DMS53 treated with DMSO at 0.1 percent for 48 hours (cell line): ENCODE measurements at regions not wholly inside any gene's neighbourhood (a gene's known extent, or its start where the extent isn't known, plus 50 kb on each side); places are given as distances from the start of the nearest gene placed in this dataset.

Source experiments
- DNase-seq: peaks from one replicate; lab custom pipeline; 2025; ENCODE audit not compliant: unreplicated experiment; lab: John Stamatoyannopoulos, UW

GRCh38 chr4:183563874-183564273 is 59.0 kb downstream of the ING2 start:
- DNase-seq: no peak

- DNase-seq: peak; percentile 42
These were observed 66.6 kb downstream of the ING2 start for GRCh38 chr4:183571350-183571941.

GRCh38 chr4:183576701-183577404 is 72.0 kb downstream of the ING2 start:
- DNase-seq: no peak

- no peak for DNase-seq
These were observed 75.5 kb downstream of the ING2 start for GRCh38 chr4:183580370-183580769.

GRCh38 chr4:183580849-183581248 is 76.0 kb downstream of the ING2 start:
- DNase-seq: no peak

GRCh38 chr4:183586824-183587223 is 72.2 kb downstream of the RWDD4 start:
- no peak for DNase-seq

- no peak for DNase-seq
These were observed 70.8 kb downstream of the RWDD4 start for GRCh38 chr4:183588169-183588675.

GRCh38 chr4:183588691-183589090 is 70.3 kb downstream of the RWDD4 start:
- DNase-seq: no peak

- no peak for DNase-seq
These were observed 69.4 kb downstream of the RWDD4 start for GRCh38 chr4:183589461-183590099.
